ENCODE measurements at regions not wholly inside any gene's neighbourhood (a gene's known extent, or its start where the extent isn't known, plus 50 kb on each side); places are given as distances from the start of the nearest gene placed in this dataset.
"Not testable (repeated sequence)": the region's sequence is repeated elsewhere in the genome, so short reads cannot be mapped to it uniquely, and the experiment has no call there.

GRCh38 chr2:239801404-239802184 is 223.5 kb downstream of the NDUFA10 start:
- no peak for DNase-seq

GRCh38 chr2:239800785-239801386 is 224.3 kb downstream of the NDUFA10 start:
- DNase-seq, result no peak

- no peak for DNase-seq
Observed at GRCh38 chr2:239797316-239797715, 227.8 kb downstream of the NDUFA10 start.

GRCh38 chr2:239795761-239796160 is 229.4 kb downstream of the NDUFA10 start:
- not testable (repeated sequence) for DNase-seq

- DNase-seq, result no peak
Observed at GRCh38 chr2:239793836-239794235, 231.3 kb downstream of the NDUFA10 start.

- no peak for DNase-seq
Observed at GRCh38 chr2:239793086-239793485, 232.1 kb downstream of the NDUFA10 start.

GRCh38 chr2:239792405-239793084 is 232.6 kb downstream of the NDUFA10 start:
- no peak for DNase-seq

GRCh38 chr2:239791526-239792404 is 233.4 kb downstream of the NDUFA10 start:
- DNase-seq, result no peak

GRCh38 chr2:239790721-239791120 is 234.4 kb downstream of the NDUFA10 start:
- DNase-seq, result no peak

- DNase-seq, result no peak
Observed at GRCh38 chr2:239790313-239790712, 234.8 kb downstream of the NDUFA10 start.

GRCh38 chr2:239789711-239790110 is 235.4 kb downstream of the NDUFA10 start:
- no peak for DNase-seq

GRCh38 chr2:239788576-239789098 is 236.5 kb downstream of the NDUFA10 start:
- no peak for DNase-seq

GRCh38 chr2:239787538-239788050 is 237.5 kb downstream of the NDUFA10 start:
- no peak for DNase-seq

GRCh38 chr2:239786791-239787190 is 238.4 kb downstream of the NDUFA10 start:
- DNase-seq, result no peak

GRCh38 chr2:239781454-239781853 is 243.7 kb downstream of the NDUFA10 start:
- no peak for DNase-seq

GRCh38 chr2:239780236-239780994 is 244.7 kb downstream of the NDUFA10 start:
- DNase-seq, result no peak

- DNase-seq, result no peak
Observed at GRCh38 chr2:239779584-239779983, 245.6 kb downstream of the NDUFA10 start.

- DNase-seq, result no peak
Observed at GRCh38 chr2:239778861-239779558, 246.1 kb downstream of the NDUFA10 start.

GRCh38 chr2:239778042-239778851 is 246.9 kb downstream of the NDUFA10 start:
- DNase-seq, result no peak

- DNase-seq, result no peak
Observed at GRCh38 chr2:239777219-239777618, 247.9 kb downstream of the NDUFA10 start.
